GM18909 (cell line): ENCODE measurements at regions not wholly inside any gene's neighbourhood (a gene's known extent, or its start where the extent isn't known, plus 50 kb on each side); places are given as distances from the start of the nearest gene placed in this dataset.
"Not testable (repeated sequence)": the region's sequence is repeated elsewhere in the genome, so short reads cannot be mapped to it uniquely, and the experiment has no call there.

Experiments used
- ATAC-seq: cut with Tn5 transposase; IDR thresholded peaks from one replicate; pipeline ENCODE4 v1.9.1; 2021; ENCODE audit warnings: mild to moderate bottlenecking; ENCODE audit not compliant: unreplicated experiment, poor library complexity

DNA sequence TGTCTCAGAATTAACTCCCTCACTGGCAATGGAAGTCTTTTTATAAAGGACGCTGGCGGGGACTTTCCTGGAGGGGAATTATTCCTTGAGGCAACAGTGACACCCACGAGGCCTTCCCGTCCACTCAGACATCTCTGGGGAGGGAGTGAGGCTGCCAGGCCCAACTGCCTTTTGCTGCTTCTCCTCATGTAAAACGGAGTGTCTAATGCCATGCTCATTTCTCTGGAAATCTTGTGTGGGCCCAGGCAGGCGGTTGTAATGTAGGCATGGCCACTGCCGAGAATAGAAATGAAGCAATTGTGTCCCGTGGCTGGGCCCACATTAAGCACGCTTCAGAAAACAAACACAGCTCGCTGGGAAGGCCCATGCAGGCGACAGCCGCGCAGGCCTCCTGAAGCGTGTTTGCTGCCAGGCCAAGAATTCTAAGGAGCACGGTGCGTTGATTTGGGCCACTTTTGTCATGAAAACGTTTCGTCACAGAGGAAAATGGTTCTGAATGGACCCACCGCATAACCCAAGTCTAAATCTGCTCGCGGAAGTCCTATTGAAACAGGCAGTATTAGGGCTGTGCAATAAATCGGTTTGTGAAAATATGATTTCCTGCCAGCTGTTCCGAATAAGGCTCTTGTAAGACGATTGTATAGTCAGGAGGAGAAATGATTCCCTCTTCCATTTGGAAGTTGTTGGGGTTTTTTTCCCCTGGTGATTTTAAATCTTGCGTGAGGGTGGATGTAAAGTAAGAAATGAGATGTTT, 104.2 kb upstream of the CHST15 start:
- no peak for ATAC-seq

- ATAC-seq: no peak
Measured at GRCh38 chr10:124196659-124197058, 103.3 kb upstream of the CHST15 start.

DNA sequence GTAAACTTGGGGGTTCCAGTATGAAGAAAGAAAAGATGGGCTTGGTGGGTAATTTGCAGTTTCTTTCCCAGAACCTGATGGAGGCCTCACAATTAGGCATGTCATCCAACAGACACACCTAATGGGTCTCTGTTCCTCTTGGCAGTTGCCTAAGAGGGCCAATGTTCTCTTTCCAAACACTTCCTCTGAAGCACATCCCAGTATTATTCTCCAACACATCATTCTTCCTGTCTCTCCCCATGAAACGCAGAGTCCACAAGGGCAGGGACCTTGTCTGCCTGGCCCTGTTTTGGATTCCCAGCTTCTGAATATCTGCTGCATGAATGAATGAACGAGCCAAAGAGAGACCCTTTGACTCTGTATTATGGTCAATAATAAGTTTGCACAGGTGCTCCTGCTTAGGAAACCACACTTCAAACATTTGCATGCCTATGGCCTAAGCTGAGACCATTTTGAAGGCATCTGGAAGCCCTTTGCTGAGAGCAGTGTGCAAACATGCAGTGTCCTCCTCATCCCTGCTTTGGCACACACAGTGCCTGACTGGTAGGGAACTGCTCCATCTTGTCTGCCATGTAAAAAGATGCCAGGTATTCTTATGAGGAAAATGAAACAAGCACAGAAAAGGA, 100.9 kb upstream of the CHST15 start:
- no peak for ATAC-seq

DNA sequence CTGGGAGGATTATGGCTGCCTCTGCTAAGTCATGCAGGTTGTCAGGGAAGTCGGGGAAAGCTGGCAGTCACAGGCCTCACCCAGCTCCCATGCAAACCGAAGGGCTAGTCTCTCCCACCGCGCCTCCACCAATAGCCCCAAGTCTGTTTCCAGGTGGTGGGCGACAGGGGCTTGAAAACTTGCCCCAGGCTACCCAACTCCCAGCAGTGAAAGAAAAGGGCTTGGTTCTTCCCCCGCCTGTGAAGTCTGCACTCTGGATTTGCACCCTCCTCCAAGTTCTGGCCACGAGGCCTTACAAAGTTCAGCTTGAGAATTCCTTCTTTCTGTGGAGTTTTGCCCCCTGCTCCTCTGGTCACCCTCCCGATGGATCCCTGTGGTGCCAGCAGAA, 99.9 kb upstream of the CHST15 start:
- ATAC-seq: no peak

- ATAC-seq: not testable (repeated sequence)
Measured at GRCh38 chr10:124192664-124193308, 99.4 kb upstream of the CHST15 start.

- not testable (repeated sequence) for ATAC-seq
Measured at GRCh38 chr10:124190476-124190875, 97.1 kb upstream of the CHST15 start.

- ATAC-seq: no peak
Measured at GRCh38 chr10:124186956-124187355, 93.6 kb upstream of the CHST15 start.

GRCh38 chr10:124185084-124185483, 91.7 kb upstream of the CHST15 start:
- ATAC-seq: no peak

DNA sequence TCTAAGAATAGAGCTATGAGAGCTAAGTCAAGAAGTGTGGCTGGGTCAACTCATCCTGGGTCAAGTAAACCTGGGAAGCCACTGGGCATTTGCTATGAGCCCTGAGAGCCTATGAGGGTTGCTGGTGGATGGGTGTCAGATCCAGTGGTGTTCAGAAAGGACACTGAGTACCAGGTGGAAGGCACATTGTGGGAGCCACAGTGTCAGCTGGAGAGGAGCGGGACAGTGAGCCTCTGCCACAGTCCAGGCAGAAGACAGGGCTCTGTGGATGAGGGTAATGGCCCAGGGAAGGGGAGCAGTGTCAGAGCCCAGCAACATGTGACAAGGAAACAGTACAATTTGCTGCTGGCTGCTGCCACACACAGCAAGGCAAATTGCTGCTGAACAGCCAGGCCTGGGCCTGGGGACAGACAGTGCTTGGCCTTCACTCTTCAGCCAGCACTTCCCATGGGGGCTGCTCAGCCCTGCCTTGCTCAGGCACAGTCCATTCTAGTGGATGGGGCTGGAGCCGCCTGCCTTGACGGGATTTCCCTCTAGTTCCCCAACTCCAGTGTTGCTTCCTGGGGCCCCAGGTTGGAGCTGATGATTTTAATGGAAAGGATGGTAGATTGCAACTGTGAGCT, 90.9 kb upstream of the CHST15 start:
- no peak for ATAC-seq

DNA sequence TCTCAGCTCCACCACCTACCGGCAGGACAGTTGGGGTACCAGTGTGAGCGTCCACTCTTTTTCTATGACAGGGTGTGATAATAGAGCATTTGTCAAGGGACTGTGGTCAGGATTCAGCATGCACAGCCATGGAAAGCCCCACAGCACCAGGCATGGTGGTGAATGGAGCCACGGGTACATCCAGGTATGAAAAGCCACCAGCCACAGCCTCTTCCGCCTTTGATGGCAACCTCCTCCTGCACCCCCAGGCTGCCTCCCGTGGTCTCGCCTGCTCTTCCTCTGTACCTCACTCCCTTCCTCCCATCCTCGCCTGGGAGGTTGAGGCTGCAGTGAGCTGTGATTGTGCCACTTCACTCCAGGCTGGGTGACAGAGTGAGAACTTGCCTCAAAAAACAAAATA, 90.2 kb upstream of the CHST15 start:
- ATAC-seq: no peak

- ATAC-seq: no peak
Measured at GRCh38 chr10:124182088-124182541, 88.7 kb upstream of the CHST15 start.

DNA sequence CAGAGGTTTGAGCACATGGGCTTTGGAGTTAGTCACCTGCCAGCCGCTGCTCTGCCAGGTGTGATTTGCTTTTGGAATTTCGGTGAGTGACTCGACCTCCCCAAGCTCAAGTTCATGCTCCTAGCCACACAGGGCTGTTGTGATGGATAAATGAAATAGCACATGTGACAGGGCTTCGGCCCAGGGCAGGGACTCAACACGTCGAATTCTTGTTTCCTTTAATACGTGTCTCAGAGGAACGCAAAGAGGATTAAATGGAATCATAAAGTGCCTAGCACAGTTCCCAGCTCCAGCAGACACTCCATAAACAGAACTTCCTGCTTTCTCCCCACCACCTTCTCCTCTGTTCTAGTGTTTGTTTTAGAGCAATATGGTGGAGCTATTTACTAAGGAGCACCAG, 88.3 kb upstream of the CHST15 start:
- ATAC-seq: no peak

DNA sequence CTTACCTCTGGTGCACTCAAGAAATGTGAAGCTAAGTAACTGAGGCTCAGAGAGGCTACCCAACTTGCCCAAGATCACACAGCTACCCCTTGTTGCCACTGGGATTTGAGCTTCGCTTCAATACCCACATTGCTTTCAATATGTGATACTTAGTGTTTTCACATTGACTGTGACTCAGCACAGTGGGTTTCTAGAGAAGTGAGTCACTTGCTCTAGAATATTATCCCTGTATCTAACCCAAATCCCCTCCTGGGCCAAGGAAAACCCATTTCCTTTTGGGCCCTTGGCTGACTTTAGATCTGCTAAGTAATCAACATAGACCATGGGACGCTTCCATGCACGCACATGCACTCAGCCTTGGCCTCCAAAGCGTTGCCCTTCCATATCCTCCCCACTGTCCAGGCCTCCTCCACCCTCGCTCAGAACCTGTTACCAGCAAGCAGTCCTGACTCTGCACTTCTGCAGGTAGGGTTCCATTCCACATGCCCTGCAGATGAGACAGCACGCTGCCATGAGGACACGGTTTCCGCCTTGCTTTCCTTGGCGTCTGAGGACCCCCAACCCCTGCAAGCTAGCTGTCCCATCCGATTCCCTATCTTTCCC, 87.7 kb upstream of the CHST15 start:
- ATAC-seq: no peak

DNA sequence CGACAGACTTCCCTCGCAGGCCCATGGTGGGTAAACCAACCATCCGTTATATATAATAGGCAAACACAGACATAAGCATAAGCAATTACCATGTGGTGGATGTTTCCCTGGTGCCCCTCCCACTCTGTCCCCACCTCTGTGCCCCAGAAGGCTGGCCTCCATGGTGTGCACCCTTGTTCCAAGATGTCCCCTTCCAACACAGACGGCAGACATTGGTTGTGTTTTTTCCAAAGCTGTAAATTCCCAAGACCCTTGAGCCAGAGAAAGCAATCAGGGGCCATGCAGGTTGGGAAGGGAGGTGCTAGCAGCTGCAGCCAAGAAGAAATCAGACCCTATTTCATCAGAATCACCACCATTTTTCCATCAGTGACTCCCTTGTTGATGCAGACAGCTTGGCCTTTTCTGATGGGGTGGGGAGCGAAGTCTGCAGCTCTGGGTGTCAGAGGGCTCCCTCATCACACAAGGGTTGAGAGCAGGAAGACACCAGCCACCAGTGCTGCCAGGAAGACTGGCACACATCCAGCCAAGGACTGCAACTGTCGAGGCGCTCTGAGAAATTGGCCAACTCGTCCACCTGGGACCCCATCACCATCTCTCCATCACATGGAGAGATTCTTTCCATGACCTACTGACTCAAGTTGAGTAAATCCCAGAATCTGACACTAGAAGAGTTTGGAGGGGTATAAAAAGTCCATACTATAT, 86.8 kb upstream of the CHST15 start:
- ATAC-seq: no peak

DNA sequence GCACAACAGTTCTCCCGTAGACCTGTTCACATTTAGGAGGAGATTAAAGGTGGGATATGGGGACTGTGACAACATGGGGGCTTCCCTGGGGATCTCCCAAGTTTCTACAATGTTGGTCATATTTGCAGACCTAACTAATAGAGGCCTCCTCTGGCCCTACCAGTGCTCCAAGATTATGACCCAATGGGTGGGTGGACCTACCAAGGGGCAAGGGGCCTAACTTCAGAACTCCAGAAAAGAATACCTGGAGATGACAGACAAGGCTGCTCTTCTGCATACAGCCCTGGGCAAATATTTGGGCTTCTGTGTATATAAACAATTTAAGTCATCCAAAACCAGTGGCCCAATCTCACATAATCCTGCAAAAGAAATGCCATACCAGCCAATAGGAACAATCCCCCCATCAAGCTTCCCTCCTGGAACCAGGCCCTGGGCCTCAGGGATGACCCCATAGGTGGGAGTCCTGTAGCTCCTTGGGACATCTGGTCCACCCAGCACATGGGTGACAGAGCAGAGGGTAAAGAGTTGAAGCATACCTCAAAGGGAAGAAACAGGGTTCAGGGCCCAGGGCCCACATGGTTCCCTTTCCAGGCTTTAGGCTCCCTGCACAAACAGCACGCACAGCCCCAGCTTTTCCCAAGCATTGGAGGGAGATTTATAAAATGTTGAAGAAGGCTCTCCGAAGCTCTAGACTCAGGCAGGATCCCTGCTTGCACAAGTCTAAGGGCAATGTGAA, 86.1 kb upstream of the CHST15 start:
- no peak for ATAC-seq

DNA sequence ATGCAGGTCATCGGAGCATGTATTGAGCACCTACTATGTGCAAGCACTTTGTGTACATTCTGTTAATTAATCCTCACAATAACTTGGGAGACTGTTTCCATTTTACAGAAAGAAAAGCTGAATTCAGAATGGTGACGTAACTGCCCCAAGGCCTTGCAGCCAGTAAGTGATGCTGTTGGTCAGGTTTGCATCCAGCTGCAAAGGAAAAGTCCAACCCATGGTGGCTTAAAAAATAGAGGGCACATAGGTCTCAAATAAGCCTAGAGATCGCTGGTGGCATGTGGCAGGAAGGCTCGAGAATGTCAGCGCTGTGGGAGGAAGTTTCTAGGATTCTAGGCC, 83.8 kb upstream of the CHST15 start:
- no peak for ATAC-seq

GRCh38 chr10:124176349-124177179, 83.2 kb upstream of the CHST15 start:
- no peak for ATAC-seq

- ATAC-seq: no peak
Measured at GRCh38 chr10:124175701-124176348, 82.4 kb upstream of the CHST15 start.
